Glutamatergic neuron (in vitro differentiated cells): ENCODE measurements at regions not wholly inside any gene's neighbourhood (a gene's known extent, or its start where the extent isn't known, plus 50 kb on each side); places are given as distances from the start of the nearest gene placed in this dataset.

ENCODE experiments used
- DNase-seq: peaks from one replicate; pipeline ENCODE4 v3.0.0; 2022
- H3K27ac Mint-ChIP-seq: one replicate; pipeline ENCODE4 v1.8.0; 2020; ENCODE audit warnings: mild to moderate bottlenecking, mixed read lengths, inconsistent platforms; ENCODE audit not compliant: unreplicated experiment
- H3K27me3 Mint-ChIP-seq: one replicate; pipeline ENCODE4 v1.8.0; 2020; ENCODE audit warnings: mild to moderate bottlenecking, moderate library complexity, mixed read lengths, inconsistent platforms; ENCODE audit not compliant: unreplicated experiment
- H3K36me3 Mint-ChIP-seq: one replicate; pipeline ENCODE4 v1.8.0; 2020; ENCODE audit warnings: mild to moderate bottlenecking, mixed read lengths, inconsistent platforms; ENCODE audit not compliant: unreplicated experiment
- H3K4me1 Mint-ChIP-seq: one replicate; pipeline ENCODE4 v1.8.0; 2020; ENCODE audit warnings: mild to moderate bottlenecking, low read depth, mixed read lengths, inconsistent platforms; ENCODE audit not compliant: unreplicated experiment
- H3K4me3 Mint-ChIP-seq: one replicate; pipeline ENCODE4 v1.8.0; 2020; ENCODE audit warnings: mild to moderate bottlenecking, mixed read lengths, inconsistent platforms; ENCODE audit not compliant: unreplicated experiment
- H3K9me3 Mint-ChIP-seq: one replicate; pipeline ENCODE4 v1.8.0; 2020; ENCODE audit warnings: mild to moderate bottlenecking, moderate library complexity, mixed read lengths, inconsistent platforms; ENCODE audit not compliant: unreplicated experiment
- TF ChIP-seq, protein P1 (sequence below): fragments of 200-600 bp; sonication (generic); IDR thresholded peaks from one replicate; pipeline ENCODE4 v1.5.0; 2021; ENCODE audit not compliant: partially characterized antibody, unreplicated experiment

DNA sequence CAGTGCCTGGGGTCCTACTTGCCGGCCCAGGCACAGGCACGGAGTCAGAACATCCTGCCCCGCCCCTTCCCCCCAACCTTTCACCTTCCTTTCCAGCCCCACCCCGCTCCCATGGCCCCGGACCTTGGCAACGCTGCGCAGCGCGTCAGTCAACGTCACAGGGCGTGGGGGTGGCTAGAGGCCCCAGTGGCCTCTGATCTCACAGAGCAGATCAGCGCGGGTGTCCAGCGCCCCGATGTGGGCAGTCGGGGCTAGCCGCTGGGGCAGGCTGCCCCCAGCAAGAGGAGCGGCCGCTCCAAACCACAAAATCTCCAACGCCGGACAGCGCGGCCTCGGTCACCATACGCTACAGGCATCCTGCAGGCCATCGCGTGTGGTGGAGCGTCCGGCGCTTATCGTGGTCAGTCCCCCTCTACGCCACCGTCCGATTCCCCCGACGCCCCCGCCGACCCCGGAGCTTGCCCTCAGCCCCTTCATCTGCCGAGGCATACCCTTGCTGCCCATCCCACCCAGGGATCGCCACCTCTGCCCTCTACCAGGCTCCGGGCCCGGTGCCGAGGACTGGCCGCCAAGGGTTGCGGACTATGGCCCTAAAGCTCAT is 69.6 kb upstream of the APOOL start:
- no peaks in the 10 kb centered on the region for H3K9me3 Mint-ChIP-seq
- no peaks in the 10 kb centered on the region for H3K4me1 Mint-ChIP-seq
- TF ChIP-seq, protein P1, sequence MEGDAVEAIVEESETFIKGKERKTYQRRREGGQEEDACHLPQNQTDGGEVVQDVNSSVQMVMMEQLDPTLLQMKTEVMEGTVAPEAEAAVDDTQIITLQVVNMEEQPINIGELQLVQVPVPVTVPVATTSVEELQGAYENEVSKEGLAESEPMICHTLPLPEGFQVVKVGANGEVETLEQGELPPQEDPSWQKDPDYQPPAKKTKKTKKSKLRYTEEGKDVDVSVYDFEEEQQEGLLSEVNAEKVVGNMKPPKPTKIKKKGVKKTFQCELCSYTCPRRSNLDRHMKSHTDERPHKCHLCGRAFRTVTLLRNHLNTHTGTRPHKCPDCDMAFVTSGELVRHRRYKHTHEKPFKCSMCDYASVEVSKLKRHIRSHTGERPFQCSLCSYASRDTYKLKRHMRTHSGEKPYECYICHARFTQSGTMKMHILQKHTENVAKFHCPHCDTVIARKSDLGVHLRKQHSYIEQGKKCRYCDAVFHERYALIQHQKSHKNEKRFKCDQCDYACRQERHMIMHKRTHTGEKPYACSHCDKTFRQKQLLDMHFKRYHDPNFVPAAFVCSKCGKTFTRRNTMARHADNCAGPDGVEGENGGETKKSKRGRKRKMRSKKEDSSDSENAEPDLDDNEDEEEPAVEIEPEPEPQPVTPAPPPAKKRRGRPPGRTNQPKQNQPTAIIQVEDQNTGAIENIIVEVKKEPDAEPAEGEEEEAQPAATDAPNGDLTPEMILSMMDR = no peak
- H3K4me3 Mint-ChIP-seq = no peak overlapping the region
- H3K27ac Mint-ChIP-seq = no peak overlapping the region
- no peak for DNase-seq
- no peaks in the 10 kb centered on the region for H3K27me3 Mint-ChIP-seq
- no peaks in the 10 kb centered on the region for H3K36me3 Mint-ChIP-seq
